HG03575 (cell line): ENCODE measurements at regions not wholly inside any gene's neighbourhood (a gene's known extent, or its start where the extent isn't known, plus 50 kb on each side); places are given as distances from the start of the nearest gene placed in this dataset.
"Not testable (repeated sequence)": the region's sequence is repeated elsewhere in the genome, so short reads cannot be mapped to it uniquely, and the experiment has no call there.

Experiments used
- ATAC-seq: cut with Tn5 transposase; IDR thresholded peaks from one replicate; pipeline ENCODE4 v1.9.1; 2021; ENCODE audit not compliant: unreplicated experiment, insufficient number of reproducible peaks, low FRiP score; ENCODE audit errors: extremely low read depth

DNA sequence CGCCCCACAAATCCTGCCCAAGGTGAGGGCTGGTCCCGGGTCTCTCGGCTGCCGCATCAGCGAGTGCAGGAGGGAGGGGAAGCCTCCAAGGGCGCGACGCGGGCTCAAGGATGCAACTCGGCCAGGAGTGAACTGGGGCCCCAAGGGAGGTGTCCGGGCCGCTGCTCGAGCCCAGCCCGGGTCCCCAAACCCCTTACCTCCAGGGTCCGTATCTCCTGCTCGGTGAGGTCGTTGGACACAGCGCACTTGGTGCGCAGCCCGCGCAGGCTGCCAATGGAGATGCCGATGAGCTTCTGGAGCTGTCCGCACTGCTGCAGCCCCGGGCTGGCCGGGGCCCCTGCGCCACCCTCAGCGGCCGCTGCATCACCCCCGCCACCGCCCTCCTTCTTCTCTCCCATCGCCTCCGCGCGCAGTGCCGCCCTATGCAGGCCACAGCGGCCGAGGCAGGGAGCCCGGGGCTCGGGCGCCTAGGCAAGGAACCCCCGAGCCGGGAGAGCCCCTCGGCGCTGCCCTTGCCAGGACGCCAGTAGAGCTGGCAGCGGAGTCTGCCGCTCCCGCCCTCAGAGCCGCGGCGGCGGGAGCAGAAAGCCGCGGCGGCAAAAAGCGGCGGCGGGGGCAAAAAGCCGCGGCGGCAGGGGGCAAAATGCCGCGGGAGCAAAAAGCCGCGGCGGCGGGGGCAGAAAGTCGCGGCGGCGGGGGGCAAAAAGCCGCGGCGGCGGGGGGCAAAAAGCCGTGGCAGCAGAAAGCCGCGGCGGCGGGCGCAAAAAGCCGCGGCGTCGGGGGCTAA lies 135.1 kb downstream of the ZNF92 start:
- not testable (repeated sequence) for ATAC-seq

DNA sequence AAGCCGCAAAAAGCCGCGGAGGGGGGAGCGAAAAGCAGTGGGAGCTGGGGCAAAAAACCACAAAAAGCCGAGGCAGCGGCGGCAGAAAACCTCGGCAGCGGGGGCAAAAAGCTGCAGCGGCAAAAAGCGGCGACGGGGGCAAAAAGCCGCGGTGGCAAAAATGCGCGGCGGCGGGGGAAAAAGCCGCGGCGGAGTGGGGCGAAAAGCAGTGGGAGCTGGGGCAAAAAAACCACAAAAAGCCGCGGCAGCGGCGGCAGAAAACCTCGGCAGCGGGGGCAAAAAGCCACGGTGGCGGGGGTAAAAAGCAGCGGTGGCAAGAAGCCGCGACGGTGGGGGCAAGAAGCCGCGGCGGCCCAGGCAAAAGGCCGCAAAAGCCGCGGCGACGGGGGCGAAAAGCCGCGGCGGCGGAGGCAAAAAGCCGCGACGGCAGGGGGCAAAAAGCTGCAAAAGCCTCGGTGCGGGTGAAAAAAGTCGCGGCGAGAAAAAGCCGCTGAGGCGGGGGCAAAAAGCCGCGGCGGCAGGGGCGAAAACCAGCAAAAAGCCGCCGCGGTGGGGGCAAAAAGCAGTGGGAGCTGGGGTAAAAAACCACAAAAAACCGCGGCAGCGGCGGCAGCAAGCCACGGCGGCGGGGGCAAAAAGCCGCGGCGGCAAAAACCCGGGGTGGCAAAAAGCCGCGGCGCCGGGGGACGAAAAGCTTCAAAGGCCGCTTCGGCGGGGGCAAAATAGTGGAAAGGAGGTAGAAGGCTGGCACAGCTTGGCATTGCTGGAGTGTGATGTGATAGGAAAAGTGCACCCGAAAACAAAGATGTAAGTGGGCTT lies 135.9 kb downstream of the ZNF92 start:
- no peak for ATAC-seq

- ATAC-seq = not testable (repeated sequence)
These were observed 136.5 kb downstream of the ZNF92 start for GRCh38 chr7:65510187-65510538.

- not testable (repeated sequence) for ATAC-seq
These were observed 146.1 kb downstream of the ZNF92 start for GRCh38 chr7:65519751-65520150.

DNA sequence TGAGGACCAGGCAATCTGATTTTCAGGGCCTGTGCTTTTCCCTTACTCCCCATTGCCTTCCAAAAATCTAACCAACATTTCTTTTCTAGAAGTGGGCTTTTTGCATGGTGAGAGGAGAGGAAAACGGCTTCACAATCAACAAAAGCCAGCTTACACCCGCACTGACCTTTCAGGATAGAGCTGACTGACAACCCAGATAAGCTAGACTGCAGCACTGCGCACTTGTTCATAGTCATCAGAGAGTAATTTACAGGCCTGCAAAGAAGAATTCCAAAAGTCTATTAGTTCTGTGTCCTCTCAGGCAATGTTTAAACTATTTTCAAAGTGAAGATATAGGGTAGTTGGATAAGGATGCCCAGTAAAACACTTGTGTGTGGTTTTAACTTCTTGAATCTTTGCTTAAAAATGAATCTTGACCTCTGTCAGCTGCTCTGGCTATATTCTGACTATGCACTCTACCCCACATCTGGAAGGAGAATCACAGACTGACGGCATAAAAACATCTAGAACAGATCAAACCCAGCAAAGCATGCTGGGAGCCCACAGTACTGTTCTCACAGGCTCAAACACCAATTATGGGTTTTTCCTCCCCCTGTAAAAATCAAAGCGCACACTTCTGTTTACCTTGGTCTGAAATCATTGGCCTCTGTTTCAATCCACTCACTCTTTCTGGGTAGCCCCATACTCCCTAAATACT lies 172.0 kb downstream of the ZNF92 start:
- ATAC-seq = not testable (repeated sequence)

DNA sequence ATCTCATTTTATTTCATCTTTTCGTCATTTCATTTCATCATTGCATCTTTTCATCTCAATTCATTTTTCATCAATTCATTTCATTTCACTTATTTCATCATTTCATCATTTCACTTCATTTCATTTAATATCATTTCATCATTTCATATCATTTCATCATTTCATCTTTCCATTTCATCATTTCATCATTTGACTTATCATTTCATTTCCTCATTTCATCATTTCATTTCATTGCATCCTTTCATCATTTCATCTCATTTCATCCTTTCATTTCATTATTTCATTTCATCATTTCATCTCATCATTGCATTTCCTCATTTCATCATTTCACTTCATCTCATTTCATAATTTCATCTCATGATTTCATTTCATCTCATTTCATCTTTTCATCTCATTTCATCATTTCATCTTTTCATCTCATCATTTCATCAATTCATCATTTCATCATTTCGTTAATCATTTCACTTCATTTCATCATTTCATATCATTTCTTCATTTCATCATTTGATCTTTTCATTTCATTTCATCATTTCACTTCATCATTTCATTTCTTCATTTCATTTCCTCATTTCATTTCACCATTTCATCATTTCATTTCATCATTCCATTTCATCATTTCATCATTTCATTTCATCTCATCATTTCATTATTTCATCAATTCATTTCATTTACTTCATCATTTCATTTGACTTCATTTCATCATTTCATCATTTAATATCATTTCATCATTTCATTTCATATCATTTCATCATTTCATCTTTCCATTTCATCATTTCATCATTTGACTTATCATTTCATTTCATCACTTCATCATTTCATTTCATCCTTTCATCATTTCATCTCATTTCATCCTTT lies 176.2 kb downstream of the ZNF92 start:
- not testable (repeated sequence) for ATAC-seq

DNA sequence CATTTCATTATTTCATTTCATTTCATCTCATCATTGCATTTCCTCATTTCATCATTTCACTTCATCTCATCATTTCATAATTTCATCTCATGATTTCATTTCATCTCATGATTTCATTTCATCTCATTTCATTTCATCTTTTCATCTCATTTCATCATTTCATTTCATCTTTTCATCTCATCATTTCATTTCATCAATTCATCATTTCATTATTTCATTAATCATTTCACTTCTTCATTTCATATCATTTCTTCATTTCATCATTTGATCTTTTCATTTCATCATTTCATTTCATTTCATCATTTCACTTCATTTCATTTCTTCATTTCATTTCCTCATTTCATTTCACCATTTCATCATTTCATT lies 176.8 kb downstream of the ZNF92 start:
- not testable (repeated sequence) for ATAC-seq

- not testable (repeated sequence) for ATAC-seq
These were observed 177.4 kb downstream of the ZNF92 start for GRCh38 chr7:65551042-65551441.

- ATAC-seq = not testable (repeated sequence)
These were observed 181.2 kb downstream of the ZNF92 start for GRCh38 chr7:65554553-65555476.

DNA sequence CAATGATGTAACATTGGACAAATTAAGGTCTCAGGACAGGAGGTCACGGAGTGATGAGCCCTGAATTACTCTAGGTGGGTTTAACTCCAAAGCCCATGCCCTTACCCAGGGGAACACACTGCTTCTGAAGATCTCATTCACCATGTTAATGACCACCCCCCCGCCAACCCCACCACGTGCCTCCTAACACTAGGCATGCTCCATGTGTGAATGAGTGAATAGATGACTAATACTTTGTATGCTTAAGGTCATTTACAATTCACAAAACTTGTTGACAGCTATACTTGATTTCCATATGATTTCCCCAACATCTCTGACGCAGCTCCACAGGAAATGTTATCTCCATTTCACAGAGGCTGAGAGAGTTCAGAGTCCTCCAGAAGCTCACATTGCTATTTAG lies 184.9 kb downstream of the ZNF92 start:
- not testable (repeated sequence) for ATAC-seq

DNA sequence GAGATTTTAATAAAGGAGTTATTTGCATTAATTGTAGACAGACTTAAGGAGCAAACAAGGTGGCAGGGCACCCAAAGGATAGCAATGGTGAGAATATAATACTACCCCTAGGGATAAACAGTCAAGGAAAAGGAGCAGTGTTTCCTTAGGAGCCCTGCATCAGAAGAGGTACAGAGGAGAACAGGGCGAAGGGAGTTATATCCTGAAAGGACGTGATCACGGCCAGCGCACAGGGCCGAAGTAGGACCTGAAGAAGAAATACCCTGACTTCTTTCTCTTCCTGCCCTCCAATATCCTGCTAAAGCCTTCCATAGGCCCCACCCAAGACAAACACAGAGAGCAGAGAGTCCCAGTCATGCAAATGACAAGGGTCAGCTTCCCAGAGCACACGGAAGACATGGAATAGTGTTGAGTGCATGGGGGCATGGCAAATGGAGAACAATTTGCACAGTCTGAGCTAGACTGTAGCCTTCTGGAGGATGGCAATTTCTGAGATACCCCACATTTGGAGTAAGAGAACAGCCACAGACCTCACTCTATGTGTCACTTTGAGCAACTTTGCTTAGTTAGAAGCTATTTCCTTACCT lies 188.2 kb downstream of the ZNF92 start:
- ATAC-seq = not testable (repeated sequence)

DNA sequence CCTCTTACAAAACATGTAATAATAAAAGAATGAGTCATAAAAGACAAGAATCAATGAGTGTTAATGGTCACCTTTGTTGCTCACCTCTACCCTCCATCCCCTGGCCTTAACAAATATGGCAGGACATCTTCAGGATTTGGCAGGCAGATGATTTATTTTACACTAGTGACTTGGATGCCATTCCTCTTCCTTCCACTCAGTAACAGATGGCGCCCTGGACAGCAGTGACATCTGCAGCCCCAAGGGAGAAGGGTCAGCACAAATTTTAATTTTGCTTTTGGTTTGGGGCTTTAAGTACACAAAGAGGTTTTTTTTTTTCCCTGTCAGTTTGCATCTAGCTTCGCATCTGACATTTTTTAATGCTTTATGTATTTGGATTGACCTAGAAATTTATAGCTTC lies 188.9 kb downstream of the ZNF92 start:
- not testable (repeated sequence) for ATAC-seq

DNA sequence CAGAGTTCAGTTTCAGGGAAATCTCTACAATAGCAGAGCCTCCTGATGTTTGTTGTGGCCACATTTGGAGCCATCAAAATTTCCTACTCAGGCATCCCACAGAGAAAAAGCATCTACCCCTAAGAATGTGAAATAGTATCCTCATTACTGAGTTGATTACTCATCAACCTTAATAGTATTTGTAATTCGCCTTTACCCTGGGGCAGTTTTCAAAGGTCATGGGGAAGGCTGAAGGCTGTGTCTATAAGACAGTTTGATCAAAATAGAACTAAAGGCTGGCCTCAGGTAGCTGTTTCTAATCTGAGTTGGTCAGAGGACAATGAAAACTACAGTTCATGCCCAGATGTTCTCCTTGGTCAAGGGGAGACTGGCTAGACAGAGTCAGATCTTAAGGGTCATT lies 189.7 kb downstream of the ZNF92 start:
- ATAC-seq = not testable (repeated sequence)

GRCh38 chr7:65568226-65568625 lies 194.6 kb downstream of the ZNF92 start:
- ATAC-seq = not testable (repeated sequence)

GRCh38 chr7:65570990-65571389 lies 197.3 kb downstream of the ZNF92 start:
- ATAC-seq = not testable (repeated sequence)

- not testable (repeated sequence) for ATAC-seq
These were observed 198.9 kb downstream of the ZNF92 start for GRCh38 chr7:65572581-65572980.

DNA sequence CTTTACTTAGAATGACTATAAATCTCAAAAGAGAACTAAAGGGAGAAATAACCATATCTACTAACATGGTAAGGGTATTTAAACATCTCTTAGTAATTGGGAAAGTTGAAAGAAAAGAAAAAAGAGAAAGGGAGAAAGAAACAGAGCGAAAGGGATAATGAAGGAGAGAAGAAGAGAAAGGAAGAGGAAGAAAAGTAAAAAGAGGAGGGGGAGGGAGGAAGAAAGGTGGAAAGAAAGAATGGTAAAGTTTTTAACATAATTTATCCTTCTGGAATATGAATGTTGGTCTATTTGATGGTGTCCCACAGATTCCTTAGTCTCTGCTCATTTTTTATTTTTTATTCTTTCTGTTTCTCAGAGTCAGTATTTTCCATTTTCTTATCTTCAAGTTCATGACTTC lies 202.7 kb downstream of the ZNF92 start:
- not testable (repeated sequence) for ATAC-seq
